ENCODE measurements at regions not wholly inside any gene's neighbourhood (a gene's known extent, or its start where the extent isn't known, plus 50 kb on each side); places are given as distances from the start of the nearest gene placed in this dataset.

DNA sequence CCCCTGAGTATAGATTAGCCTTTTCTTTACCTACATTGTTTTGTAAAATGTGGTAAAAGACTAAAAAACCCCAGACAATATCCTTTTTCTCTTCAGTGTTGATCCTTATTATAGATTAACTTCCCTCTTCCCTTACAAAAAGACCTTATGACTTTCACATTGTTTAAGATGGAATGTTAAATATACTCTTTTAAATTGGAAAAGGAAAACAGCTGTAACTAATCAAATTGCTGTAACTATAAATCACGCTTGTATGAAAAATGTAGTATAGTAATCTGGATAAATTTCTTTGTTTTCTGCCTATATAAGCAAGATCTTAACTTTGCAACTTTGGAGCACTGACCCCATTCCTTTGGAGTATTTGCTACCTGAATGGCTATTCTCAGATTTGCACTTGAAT, 383.1 kb downstream of the FAM170A start:
- no peak for DNase-seq (ENCODE audit: low spot score)

- DNase-seq (ENCODE audit: low spot score): no peak
These were observed 385.2 kb downstream of the FAM170A start for GRCh38 chr5:120014535-120014934.

GRCh38 chr5:120016717-120017382, 387.5 kb downstream of the FAM170A start:
- DNase-seq (ENCODE audit: low spot score): no peak

GRCh38 chr5:120017513-120017912, 388.2 kb downstream of the FAM170A start:
- DNase-seq (ENCODE audit: low spot score): no peak

- DNase-seq (ENCODE audit: low spot score): no peak
These were observed 405.8 kb downstream of the FAM170A start for GRCh38 chr5:120035181-120035580.

GRCh38 chr5:120035815-120036577, 406.6 kb downstream of the FAM170A start:
- no peak for DNase-seq (ENCODE audit: low spot score)

- no peak for DNase-seq (ENCODE audit: low spot score)
These were observed 408.1 kb downstream of the FAM170A start for GRCh38 chr5:120037451-120037850.

GRCh38 chr5:120039111-120039510, 409.8 kb downstream of the FAM170A start:
- no peak for DNase-seq (ENCODE audit: low spot score)

GRCh38 chr5:120043431-120043830, 414.1 kb downstream of the FAM170A start:
- no peak for DNase-seq (ENCODE audit: low spot score)

DNA sequence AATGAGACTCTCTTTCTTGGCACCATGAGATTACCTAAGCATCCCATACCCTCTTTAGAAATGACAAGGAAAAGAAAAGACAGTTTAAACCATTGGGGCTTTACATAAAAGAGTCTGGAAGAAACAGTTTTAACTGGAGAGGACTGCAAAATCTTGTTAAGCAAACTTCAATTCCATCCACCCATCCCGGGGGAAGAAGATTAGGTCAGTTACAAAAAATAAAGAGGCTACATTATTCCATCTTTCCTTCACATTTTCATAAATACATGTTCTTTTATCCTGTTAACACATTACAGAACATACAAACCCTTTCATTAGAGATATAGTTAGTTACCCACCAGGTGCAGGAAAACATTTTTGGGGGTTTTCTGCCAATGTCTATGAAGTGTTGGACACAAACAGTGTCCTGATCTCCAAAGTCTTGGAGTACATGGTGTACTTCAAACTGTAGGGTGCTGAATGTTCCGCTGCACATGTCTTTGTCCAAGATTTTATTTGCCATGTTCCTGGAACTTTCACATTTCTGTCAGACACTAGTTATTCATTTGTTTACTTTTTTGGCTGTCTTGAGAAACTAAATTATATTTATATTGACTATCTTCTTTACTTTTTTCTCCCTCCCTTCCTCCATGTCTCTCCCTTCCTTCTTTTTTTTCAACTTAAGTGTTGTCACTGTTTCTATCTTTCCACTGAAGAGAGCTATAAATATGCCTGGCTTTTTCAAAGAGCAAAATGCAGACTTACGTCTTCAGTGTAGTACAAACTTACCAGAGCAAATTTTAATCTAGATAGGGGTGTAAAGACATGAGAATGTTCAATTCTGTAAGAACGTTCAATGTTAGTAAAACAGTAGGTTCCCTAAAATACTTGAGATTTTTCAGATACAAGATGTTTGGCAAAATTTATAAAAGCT, 410.9 kb upstream of the PRR16 start:
- DNase-seq (ENCODE audit: low spot score): no peak

DNA sequence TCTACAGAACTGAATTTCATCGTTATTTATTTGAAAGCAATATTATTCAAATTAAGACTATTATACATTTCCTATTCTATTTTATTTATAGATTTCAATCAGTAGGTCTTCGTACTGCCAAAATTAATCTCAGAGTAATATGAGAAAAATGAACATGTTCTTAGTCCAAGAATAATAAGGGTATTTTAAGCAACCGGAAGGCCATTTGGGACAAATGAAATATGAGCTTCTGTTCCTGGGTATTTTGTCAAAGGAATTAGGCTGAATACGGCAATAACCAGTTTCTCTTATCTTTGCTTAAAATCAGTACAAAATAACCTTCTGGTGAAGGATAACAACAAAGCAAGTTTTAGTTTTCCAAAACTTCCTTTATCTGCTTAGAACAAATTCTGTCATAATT, 410.3 kb upstream of the PRR16 start:
- no peak for DNase-seq (ENCODE audit: low spot score)

DNA sequence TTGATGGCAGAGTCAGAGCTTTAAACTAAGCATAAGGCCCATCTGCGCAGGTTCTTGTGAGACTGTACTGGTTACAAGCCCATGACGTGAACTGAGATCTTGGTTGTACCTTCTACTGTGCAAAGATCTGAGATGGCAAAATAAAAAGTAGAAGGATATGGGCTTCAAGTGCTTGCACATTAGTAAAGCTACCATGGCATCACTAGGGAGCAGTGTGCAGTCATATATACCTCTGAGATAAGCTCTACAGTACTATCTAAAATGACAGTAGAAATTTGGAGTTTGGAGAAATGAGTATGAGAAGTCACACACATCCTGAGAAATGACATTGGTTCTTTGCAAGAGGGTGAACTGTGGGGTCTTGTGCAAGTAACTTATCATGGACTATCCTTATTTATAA, 408.2 kb upstream of the PRR16 start:
- DNase-seq (ENCODE audit: low spot score): no peak

- no peak for DNase-seq (ENCODE audit: low spot score)
These were observed 401.6 kb upstream of the PRR16 start for GRCh38 chr5:120062515-120062917.

DNA sequence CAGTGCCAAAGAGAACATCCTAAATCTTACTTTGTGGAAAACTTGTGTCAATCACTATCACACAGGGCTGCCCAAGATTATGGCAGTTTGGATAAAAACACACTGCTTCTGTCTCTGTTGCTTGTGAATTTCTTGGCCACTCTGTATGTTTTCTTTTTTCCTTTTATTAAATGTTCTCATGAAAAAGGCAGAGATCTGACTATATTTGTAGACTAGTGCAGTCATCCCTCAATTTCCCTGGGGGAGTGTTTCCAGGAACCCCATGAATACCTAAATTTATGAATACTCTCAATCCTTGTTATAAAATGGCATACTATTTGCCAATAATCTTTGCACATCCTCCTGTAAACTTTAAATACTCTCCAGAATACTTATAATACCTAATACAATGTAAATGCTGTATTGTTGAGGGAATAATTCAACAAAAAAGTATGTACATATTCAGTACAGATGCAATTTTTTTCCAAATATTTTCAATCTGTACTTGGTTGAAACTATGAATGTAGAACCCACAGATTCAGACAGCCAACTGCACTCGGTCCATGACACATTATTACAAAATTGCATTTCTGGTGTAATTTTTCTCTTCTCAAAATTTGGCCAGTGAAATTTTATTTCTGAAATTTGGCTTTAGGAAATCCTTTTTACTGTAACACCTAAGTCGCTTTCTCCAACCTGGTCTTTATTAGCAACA, 391.9 kb upstream of the PRR16 start:
- no peak for DNase-seq (ENCODE audit: low spot score)

- no peak for DNase-seq (ENCODE audit: low spot score)
These were observed 390.4 kb upstream of the PRR16 start for GRCh38 chr5:120073722-120074121.

- DNase-seq (ENCODE audit: low spot score): no peak
These were observed 383.3 kb upstream of the PRR16 start for GRCh38 chr5:120080781-120081180.

DNA sequence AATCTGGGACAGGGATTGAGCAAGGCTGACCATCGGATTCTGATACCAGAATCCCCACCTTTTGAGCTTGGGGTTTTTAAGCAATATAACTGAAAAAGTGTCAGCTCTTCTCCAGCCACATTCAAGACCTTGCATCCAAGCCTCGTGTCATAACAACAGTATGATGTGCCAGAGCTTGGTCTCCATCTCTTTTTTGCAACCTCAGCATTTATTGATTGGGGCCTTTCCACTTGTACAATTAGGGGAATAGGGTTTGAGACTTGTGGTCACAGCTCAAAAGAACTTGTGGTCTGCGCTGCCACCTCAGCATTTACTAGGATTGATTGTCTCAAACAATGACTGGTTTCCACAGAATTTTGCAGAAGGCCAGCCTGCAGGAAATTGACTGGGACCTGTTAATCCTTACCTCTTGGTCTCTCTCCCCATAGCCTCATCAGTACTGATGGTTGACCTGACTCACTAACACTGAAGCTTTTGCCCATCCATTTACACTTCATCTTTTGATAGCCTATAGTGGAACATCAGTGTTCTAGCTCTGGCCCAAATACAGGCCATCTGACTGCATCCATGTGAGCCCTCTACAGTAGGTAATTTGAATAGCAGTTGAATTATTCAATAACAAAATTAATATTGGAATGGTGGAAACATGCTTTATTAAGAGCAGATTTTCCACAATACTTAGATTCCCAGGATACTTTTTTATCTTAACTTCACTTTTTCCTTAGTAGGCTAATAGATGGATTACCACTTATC, 381.6 kb upstream of the PRR16 start:
- DNase-seq (ENCODE audit: low spot score): no peak

DNA sequence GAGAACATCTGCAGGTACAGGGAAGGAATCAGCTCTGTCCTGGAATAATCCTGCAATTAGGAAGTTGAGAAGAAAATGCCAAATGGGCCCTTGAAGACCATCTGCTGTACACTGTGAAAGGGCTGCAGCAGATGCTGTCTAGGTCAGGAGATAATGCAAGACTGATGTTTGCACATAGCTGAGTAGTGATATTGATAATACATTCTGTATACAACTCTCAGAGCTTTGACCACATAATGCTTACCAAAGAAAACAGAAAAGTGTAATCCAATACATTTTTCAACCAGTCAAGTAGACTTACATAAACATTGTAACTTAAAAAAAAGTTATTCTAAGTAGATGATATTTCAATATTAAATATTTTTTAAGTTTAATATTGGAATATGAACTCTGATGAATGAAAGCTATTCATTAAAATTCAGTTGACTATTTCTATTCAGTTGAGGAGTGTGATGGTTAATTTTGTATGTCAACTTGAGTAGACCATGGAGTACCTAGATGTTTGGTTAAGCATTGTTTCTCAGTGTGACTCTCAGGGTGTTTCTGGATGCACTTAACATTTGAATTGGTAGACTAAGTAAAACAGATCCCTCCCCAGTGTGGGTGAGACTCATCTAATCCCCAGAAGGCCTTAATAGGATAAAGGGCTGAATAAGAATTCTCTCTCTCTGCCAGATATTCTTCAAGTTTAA, 380.1 kb upstream of the PRR16 start:
- no peak for DNase-seq (ENCODE audit: low spot score)

DNA sequence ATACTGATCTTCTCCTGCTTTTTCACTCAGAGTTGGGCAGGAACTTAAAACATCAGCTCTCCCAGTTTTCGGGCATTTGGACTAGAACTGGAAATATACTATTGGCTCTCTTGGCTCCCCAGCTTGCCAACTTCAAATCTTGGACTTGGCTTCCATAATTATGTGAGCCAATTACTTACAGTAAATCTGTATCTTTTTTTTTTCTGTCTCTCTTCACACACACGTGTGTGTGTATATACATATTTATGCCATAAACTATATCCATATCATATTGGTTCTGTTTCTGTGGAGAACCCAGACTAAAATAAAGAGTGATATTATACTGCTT, 379.6 kb upstream of the PRR16 start:
- no peak for DNase-seq (ENCODE audit: low spot score)

DNA sequence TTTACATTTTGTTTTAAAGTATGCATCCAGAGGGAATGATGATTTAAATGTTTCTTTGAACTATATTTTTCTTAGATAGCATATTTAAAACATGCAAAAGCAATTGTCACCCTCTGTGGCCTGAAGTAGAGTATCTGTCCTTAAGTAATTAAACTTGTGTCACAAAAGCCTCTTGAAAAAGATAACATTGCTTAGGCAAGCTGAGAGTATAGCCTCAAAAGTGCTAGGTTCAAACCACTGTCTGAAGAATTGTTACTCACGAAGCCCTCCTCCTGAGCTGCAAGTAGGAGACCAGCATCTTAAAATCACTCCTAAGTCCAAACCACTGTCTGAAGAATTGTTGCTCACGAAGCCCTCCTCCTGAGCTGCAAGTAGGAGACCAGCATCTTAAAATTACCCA, 378.0 kb upstream of the PRR16 start:
- no peak for DNase-seq (ENCODE audit: low spot score)

- no peak for DNase-seq (ENCODE audit: low spot score)
These were observed 375.7 kb upstream of the PRR16 start for GRCh38 chr5:120088412-120088811.
